Endothelial cell (in vitro differentiated cells): ENCODE measurements at regions not wholly inside any gene's neighbourhood (a gene's known extent, or its start where the extent isn't known, plus 50 kb on each side); places are given as distances from the start of the nearest gene placed in this dataset.

ENCODE experiments used
- DNase-seq: peaks from one replicate; pipeline ENCODE4 v3.0.0; 2021; ENCODE audit warnings: low spot score
- H3K27ac Mint-ChIP-seq: one replicate; pipeline ENCODE4 v1.8.0; 2021; ENCODE audit warnings: mixed read lengths, inconsistent platforms; ENCODE audit not compliant: unreplicated experiment
- H3K27me3 Mint-ChIP-seq: one replicate; pipeline ENCODE4 v1.8.0; 2021; ENCODE audit warnings: mild to moderate bottlenecking, moderate library complexity, mixed read lengths, inconsistent platforms; ENCODE audit not compliant: unreplicated experiment
- H3K36me3 Mint-ChIP-seq: one replicate; pipeline ENCODE4 v1.8.0; 2021; ENCODE audit warnings: mild to moderate bottlenecking, low read depth, mixed read lengths, inconsistent platforms; ENCODE audit not compliant: unreplicated experiment
- H3K4me1 Mint-ChIP-seq: one replicate; pipeline ENCODE4 v1.8.0; 2021; ENCODE audit warnings: mild to moderate bottlenecking, mixed read lengths, inconsistent platforms; ENCODE audit not compliant: unreplicated experiment
- H3K4me3 Mint-ChIP-seq: one replicate; pipeline ENCODE4 v1.8.0; 2021; ENCODE audit warnings: mild to moderate bottlenecking, mixed read lengths, inconsistent platforms; ENCODE audit not compliant: unreplicated experiment
- H3K9me3 Mint-ChIP-seq: one replicate; pipeline ENCODE4 v1.8.0; 2021; ENCODE audit warnings: mixed read lengths, inconsistent platforms; ENCODE audit not compliant: unreplicated experiment
- CTCF ChIP-seq: fragments of 200-600 bp; sonication (generic); IDR thresholded peaks from one replicate; pipeline ENCODE4 v1.5.0; 2021; ENCODE audit warnings: antibody characterized with exemption; ENCODE audit not compliant: unreplicated experiment

- Mint-ChIP-seq H3K27ac (no peak overlapping the region), H3K4me3 (no peak overlapping the region), H3K27me3 (no peaks in the 10 kb centered on the region), H3K36me3 (no peaks in the 10 kb centered on the region), H3K4me1 (no peaks in the 10 kb centered on the region), H3K9me3 (no peaks in the 10 kb centered on the region)
- no peak for DNase-seq
- no peak for TF ChIP-seq CTCF
These were observed 1040.0 kb downstream of the STPG2 start for GRCh38 chr4:97103252-97103651.

- no peaks in the 10 kb centered on the region for H3K4me1 Mint-ChIP-seq
- H3K27me3 Mint-ChIP-seq, result no peaks in the 10 kb centered on the region
- no peak for DNase-seq
- no peak overlapping the region for H3K4me3 Mint-ChIP-seq
- no peak overlapping the region for H3K27ac Mint-ChIP-seq
- no peak for TF ChIP-seq CTCF
- no peaks in the 10 kb centered on the region for H3K36me3 Mint-ChIP-seq
- no peaks in the 10 kb centered on the region for H3K9me3 Mint-ChIP-seq
These were observed 1039.3 kb downstream of the STPG2 start for GRCh38 chr4:97104006-97104405.

- no peaks in the 10 kb centered on the region for H3K9me3 Mint-ChIP-seq
- H3K4me1 Mint-ChIP-seq, result no peaks in the 10 kb centered on the region
- H3K4me3 Mint-ChIP-seq, result no peak overlapping the region
- no peak for TF ChIP-seq CTCF
- no peaks in the 10 kb centered on the region for H3K27me3 Mint-ChIP-seq
- H3K27ac Mint-ChIP-seq, result no peak overlapping the region
- no peaks in the 10 kb centered on the region for H3K36me3 Mint-ChIP-seq
- no peak for DNase-seq
These were observed 1038.6 kb downstream of the STPG2 start for GRCh38 chr4:97104666-97105065.

GRCh38 chr4:97105347-97106099 is 1037.8 kb downstream of the STPG2 start:
- TF ChIP-seq CTCF, result no peak
- Mint-ChIP-seq H3K27me3 (no peaks in the 10 kb centered on the region), H3K27ac (no peak overlapping the region), H3K4me1 (no peaks in the 10 kb centered on the region), H3K4me3 (no peak overlapping the region), H3K36me3 (no peaks in the 10 kb centered on the region), H3K9me3 (no peaks in the 10 kb centered on the region)
- DNase-seq, result no peak

- H3K36me3 Mint-ChIP-seq, result no peaks in the 10 kb centered on the region
- DNase-seq, result no peak
- H3K4me3 Mint-ChIP-seq, result no peak overlapping the region
- H3K27me3 Mint-ChIP-seq, result no peaks in the 10 kb centered on the region
- TF ChIP-seq CTCF, result no peak
- H3K27ac Mint-ChIP-seq, result no peak overlapping the region
- H3K4me1 Mint-ChIP-seq, result no peaks in the 10 kb centered on the region
- H3K9me3 Mint-ChIP-seq, result no peaks in the 10 kb centered on the region
These were observed 1037.1 kb downstream of the STPG2 start for GRCh38 chr4:97106161-97106560.
